Stimulated activated CD8-positive, alpha-beta memory T cell treated with anti-CD3 and anti-CD28 coated beads, Interleukin-4, amount 100 ng/mL, for 24 hours (primary cell): ENCODE measurements at regions not wholly inside any gene's neighbourhood (a gene's known extent, or its start where the extent isn't known, plus 50 kb on each side); places are given as distances from the start of the nearest gene placed in this dataset.
A peak's percentile ranks its signal among the peaks of the same experiment; 100 is the strongest.

Experiments
- DNase-seq: peaks from one replicate; pipeline ENCODE4 v3.0.0-alpha.2; 2020; ENCODE audit warnings: low read depth

DNA sequence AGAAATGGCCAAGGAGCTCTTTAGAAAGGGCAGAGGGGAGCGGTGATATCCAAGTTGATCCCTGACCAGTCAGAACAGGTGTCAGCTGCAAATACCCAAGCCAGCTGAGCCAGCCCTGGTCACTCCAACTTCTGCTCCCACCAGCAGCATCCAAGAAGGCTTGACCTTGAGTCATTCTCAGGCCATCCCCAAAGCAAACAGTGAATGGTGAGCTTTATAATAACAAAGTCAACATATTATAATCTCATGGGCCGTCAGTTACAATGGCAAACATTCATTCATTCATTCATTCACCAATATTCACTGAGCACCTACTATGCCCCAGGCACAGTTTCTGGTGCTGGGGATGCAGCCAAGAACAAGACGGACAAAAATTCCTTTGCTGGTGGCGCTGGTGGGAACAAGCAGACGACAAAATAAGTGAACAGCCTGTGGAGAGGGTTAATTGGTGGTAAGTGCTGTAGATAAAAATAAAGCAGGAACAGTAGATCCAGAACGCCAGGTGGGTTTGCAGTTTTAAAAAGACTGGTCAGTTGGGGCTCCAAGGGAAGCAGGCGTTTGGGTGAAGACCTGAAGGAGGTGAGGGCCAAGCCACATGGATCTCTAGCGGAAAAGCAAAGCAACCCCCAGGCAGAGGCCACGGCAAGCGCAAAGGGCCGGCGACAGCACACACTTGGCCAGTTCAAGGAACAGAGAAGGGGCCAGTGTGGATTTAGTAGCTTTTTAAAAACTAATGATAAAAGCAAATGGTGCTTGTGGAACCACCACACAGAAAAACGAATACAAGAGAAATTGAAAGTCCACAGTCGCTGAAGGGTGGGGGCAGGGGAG is 131.8 kb upstream of the PTPN1 start:
- no peak for DNase-seq

DNA sequence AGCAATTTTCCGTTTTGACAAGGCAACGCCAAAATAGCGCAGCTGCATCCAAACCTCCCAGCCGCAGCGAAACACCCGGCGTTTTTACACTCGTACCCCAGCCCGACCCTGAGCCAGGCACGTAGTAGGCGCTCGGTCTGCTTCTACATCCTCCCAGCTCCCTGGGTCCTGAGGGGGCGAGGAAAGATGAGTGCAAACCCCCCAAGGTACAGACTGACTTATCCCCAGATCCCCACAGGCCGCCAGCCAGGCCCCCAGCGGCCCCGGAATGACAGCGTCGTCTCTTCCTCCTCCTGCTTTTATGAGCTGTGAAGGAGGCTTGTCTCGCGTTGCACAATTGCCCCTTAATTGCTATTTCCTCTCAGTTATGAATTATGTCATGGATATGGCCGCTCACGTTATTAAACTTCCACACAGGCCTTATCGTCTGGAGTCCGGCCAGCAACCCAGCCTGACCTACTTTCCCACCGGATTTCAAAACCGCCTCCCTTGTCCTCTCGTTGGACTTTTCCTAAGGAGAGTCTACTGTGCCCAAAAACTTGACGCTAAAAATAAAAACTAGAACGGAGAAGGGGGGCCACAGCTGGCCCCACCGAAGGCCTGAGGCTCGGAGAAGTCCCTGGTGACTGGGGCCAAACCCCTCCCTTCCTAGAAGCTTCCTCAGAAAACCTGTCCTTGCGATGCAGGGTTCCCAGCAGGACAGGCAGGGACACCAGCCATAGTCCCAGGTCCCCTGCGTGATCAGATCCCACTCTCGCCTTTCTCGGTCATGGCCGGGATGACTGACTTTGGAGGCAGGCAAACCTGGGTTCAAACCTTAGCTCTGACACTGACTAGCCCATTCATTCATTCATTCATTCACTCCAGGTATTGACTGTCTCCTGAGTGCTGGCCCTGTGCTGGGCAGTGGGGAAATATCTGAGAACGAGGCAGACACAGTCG is 130.9 kb upstream of the PTPN1 start:
- DNase-seq = no peak

DNA sequence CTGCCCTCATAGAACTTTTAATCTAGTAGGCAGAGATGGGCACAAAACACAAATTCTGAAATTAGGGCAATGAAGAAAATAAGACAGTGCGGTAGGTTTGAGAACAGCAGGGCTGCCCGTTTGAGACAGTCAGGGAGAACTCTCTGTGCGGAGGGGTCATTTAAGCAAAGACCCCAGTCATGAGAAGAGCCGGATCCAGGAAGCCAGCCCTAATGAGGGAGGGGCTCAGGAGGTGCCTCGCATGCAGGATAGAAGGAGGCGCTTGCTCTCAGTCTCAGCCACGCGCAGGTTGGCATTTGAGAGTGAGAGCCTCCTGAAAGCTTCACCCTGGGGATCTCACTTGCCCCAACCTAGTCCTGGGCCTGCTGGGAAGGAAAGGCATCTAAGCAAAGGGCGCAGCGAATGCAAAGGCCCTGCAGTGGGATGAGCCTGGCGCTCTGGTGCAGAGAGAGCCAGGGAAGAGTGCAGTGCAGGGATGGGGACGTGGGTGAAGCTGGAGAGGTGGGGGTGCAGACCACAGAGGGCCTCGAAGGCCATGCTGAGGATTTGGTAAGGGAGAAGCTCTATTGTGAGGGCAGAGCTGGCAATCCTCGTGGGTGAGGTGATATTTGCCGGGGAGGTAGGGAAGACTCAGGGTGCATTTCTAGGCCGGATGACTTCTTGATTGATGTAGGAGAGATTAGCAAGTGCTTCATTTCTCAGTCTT is 130.0 kb upstream of the PTPN1 start:
- DNase-seq = no peak

DNA sequence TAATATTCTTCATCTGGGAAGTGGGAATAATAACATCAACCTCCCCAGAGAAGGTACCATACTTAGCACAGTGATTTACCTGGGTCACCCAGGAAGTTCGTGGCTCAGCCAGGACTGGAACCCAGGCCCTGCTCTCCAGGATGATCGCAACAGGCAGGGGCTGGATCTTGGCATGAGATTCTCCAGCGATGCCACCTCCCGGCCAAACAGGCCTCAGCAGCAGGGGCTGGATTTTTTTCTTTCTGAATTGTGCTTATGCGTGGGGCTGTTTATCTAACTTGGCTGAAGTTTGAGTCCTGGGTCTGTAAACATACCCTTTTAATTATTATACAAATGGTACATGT is 129.5 kb upstream of the PTPN1 start:
- DNase-seq = no peak

DNA sequence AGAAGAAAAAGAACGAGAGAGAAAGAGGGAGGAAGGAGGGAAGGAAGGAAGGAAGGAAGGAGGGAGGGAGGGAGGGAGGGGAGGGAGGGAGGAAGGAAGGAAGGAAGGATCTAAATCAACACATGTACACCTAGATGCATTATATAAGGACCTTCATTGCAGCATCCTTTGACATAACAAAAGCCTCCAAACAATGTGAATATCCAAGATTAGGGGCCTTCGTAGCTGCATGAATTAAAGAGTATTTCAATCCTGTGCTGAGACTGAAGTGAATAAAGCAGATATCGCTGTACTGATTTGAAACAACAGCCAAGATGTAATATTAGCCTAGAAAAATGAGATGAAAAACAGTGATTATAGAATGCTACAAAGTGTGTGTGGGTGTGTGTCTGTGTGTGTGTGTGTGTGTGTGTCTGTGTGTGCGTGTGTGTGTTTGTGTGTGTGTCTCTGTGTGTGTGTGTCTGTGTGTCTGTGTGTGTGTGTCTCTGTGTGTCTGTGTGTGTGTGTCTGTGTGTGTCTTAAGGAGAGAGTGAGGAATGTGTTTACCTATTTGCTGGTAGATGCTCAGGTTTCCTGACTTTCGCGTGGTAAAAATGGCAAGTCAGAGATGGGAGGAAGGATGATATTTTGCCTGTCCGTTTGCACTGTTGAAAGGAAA is 129.0 kb upstream of the PTPN1 start:
- DNase-seq = no peak

DNA sequence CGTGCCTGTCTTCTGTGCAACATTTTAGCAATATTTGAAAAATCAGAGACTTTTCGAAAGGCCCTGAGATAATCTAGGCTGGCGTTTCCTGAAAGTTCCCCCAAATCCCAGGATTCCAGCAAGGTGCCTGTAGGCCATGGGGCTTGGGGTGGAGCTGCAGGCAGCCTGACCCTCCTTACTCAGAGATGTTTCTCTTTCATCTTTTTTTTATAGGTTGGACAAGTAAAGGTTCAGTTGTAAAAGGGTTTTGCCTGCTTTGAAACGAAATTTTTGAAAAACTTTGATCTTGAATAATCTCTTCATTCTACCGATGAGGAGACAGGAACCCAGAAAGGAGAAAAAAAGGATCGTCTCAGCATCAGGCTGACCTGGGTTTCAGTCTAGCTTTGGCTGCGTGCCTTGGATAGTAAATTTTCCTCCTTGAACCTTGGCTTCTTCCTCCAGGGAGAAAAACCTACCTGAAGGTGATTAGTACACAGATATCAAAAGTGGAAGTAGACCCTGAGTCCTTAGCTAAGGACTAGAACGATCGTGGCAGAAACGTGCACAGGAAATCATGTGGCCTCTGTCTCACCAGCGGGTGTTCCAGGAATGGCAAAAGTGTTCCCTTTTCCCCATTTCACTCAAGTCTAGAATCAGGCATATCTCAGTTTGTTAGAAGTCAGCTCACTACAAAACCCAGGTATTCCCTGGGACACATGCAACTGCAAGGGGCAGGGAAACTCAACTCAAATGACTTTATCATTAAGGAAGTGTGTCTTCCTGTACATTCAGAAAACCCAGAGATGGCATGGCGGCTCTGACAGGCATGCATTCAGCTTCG is 128.2 kb upstream of the PTPN1 start:
- DNase-seq = no peak

DNA sequence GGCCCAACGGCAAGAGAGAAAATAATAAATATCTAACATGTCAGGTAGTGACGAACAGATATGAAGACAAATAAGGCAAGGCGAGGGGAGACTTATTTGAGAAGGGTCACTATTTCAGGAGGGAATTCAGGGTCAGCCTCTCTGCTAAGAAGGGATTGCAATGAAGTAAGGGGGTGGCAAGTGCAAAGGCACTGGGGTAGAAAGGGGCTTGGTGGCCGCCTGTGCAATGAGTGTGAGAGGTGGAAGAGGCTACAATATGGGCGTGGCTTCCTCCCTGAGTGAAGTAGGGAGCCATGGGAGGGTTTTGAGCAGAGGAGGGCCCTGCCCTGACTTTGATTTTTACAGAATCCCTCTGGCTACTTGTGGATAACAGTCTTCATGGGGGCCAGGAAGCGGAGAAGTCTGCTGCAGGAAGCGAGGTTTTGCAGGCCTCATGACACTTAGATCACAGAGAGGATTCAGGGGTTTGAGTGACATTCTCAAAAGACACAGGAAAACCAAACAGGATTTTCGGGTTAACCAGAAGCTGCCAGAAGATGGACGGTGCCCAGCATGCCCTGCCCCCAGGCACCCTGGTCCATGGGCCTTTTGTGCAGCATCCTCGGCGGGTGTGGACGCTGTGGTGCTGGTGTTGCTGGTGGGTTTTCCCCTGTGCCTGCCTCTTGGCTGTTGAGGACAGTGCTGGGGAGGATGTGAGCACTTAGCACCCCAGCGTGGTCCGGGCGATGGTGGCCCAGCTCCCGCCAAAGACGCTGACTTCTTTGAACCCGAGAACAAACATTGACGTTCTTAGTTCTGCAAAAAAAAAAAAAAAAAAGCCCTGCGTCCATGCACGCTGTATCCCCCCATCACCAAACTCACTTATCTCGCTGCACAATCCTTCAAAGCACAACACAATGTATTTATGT is 124.2 kb upstream of the PTPN1 start:
- DNase-seq = peak; percentile 38

DNA sequence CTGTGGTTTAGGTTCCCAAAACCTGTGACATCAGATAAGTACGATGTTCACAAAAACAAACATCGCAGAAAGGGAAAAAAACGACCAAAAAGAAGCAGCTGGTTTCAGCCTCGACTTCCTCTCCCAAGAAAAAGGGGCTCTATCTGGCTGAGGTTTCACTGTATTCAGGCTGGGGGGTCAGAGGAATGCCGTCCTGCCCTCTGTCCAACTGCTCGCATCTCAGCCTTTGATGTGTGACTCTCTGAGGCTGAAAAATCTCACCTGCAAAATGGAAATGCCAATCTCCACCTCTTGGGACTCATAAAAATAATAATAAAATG is 123.6 kb upstream of the PTPN1 start:
- no peak for DNase-seq

DNA sequence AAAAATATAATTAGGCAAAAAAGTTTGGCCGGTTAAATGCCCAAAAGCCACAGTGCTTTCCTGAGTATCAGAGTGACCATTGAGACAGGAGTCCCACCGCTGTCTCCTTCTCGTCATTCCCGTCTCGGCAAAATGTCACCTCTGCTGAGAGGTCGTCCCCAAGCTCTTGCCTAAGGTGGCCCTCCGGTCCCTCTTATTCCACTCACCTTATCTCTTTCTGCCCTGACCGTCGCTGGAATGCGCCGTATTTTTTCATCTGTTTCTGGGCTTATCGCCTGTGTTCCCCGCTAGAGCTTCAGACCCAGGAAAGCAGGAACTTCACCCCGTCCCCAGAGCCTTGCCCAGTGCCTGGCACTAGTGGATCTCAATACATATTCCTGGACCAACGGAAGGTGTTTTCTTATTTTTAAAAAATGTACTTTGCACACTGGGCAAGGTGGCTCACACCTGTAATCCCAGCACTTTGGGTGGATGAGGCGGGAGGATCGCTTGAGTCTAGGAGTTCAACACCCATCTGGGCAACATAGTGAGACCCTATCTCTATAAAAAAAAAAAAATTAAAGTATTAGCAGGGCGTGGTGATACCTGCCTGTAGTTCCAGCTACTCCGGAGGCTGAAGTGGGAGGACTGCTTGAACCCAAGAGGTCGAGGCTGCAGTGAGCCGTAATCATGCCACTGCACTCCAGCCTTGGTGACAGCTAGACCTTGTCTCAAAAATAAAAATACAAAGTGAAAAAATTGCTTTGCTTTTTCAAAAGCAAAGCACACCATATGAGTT is 122.8 kb upstream of the PTPN1 start:
- no peak for DNase-seq

DNA sequence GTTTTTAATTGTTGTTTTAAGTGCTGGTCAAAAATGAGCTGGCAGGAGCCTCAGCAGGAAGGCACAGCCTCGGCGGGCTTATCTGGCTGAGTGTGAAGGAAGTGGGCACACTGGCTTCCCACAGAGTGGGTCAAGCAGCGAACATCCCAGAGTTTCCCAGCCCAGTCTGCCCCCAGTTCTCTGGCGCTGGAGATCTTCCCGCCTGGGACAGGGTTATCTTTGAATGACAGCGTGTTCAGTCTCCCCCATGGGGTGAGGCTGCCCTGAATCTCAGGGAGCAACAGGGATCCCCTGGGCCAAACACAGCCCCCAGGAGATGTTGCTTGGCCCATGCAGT is 122.2 kb upstream of the PTPN1 start:
- no peak for DNase-seq

DNA sequence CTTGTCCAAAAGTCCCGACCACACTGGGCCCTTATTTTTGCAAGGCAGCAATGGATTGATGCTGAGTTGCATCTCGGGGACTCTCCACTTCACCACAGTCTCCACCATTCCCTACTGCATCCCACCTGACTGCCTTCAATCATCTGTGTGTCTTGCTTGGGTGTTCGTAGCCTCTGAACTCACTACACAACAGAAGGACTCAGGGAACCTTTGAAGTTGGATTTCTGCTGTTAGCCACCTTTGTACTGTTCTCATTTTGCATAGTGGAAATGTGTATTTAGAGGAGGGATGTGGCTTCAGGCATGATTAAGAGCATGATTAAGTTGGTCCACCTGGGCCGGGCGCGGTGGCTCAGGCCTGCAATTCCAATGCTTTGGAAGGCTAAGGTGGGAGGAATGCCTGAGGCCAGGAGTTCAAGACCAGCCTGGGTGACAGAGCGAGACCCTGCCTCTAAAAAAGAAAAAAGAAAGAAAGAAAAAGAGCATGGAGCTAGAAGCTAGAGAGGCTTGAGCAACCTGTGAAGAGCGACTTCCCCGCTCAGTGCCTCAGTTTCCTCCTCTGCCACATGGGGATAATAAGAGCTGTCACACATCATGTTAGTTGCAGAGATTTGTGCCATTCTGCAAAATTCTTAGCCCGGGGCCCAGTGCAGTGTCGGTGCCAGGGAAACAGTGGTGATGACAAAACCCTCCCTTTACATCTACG is 121.3 kb upstream of the PTPN1 start:
- no peak for DNase-seq

DNA sequence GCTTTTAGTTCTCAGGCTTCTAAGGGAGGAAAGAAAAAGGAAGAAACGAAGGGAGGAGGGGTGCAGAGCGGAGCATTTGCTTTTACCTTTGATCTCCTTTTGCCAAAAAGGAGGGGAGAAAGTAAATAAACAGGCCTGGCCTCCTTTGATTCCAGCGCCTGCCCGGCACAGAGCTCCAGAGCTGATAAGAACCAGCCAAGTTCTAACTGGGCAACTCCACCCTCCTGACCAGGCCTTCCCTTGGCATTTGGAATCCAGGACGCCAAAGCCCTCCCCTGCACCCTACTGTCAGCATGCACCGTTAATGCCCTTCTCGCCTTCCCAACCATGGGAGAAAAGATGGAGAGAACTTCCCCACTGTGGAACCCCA is 120.8 kb upstream of the PTPN1 start:
- no peak for DNase-seq

DNA sequence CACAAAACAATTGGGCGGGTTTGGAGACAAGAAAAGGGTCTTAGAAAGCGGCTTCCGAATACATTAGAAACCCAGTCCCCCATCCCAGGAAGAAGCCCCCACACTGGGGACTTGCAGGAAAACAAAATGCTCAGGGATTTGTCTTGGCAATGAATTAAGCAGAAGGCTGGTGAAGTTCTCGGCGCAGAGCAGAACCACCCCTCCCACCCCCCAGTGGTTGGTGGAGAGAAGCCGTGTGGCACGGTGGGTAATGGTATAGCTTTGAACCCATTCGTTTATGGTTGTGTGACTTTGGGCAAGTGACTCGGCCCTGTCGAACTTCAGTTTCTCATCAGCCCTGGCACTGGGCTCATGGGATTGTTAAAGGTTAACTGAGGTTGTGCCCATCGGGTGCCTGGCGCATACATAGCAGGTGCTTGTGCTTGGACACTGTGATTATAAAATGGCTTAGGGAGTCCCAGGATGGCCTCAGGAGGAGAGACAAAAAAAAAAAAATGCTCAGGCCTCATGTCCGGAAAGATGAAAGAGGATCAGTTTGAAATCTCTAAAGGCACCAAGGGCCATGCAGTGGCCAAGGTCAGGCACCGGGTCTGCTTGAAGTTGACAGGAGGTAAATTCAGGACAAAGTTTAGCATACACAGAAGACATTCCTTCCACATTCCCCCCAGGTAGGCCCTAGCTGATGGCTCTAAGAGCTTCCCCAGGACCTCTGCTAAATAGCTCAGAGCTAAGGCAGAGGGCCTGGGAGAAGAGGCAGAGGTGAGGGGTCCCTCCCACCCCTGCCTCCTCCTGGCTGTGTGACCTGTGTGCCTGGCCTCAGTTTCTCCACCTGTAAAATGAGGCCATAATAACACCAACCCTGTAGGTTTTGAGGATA is 120.1 kb upstream of the PTPN1 start:
- no peak for DNase-seq

DNA sequence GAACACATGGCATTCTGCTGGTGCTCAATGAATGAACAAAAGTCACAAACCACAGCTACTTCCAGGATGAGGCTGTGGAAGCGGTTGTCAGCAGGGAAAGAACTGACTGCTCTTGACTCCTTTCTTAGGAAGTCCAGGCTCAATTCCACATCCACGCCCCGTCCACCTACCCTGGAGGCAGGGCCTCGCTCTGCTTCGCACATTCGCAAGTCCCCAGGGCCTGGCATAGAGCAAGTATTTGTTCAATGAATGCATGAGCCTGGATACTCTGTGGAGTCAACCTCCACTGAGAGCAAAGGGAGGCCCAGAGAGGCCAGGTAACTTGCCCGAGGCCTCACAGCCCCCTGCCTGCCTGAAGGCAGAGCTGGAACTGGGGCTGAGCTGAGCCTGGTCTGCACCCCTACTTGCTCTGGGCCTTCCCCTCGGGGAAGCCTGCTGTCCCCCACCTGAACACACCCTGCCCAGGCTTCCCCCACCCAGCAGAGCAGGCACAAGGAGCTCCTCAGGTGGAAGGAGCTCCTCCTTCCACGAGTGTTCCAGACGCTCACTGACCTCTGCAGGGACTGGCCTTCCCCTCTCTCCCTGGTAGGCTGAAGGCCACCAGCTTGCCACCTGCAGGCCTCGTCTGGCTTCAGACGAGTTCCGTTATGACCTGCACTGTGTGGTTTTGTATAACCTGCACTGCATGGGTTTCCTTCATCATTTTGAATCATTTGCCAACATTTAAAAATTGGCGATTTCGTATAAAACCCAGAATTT is 119.3 kb upstream of the PTPN1 start:
- no peak for DNase-seq

DNA sequence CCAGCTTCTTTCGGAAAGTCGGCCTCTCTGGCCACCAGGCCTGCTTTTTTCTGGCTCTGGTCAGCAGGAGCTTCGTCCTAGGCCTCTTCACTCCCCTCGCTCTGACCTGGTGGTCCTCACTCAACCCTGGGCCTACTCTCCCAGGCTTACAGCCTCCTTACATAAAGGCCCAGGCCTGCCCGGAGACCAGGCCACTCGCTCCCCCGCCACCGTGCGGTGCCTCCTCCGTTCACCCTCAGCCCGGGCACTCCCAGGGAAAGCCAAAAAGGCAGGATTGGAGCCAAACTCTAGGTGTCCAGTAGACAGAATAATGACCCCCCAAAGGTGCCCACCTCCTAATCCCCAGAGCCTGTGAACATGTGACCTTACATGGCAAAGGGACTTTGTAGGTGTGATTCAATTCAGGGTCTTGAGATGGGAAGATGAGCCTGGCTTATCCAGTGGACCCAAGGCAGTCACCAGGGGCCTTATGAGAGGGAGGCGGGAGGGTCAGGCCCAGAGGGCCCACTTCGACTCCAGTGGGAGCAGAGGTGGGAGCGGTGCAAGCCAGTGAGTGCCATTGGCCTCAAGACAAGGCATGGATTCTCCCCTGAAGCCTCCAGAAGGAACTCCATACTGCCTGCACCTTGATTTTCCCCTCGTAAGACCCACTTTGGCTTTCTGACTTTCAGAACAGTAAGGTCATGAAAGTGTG is 118.6 kb upstream of the PTPN1 start:
- DNase-seq = no peak

DNA sequence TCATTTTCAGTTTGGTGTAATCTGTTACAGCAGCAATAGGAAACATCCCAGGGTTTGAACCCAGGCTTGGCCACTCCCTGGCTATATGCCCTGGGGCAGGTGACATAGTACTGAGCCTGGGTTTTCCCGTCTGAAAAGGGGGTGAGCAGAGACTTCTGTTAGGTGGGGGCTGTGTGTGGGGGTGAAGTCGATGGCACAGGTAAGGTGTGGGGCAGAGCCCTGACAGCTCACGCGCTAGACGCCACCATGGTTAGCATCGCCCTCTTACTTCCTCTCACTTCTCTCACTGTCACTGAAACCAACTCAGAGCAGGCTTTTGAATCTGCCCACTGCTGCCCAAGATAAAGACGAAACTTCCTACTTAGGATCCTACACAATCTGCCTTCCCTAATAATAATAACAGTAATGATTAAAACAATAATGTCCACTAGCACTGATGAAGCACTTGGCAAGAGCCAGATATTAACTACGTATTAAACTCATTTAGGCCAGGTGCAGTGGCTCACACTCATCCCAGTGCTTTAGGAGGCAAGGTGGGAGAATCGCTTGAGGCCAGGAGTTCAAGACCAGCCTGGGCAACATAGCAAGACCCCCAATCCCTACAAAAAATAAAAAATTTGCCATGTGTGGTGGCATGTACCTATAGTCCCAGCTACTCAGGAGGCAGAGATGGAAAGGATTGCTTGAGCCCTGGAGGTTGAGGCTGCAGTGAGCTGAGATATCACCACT is 117.9 kb upstream of the PTPN1 start:
- no peak for DNase-seq
